IPS DF 4.7 (cell line): ENCODE measurements at regions not wholly inside any gene's neighbourhood (a gene's known extent, or its start where the extent isn't known, plus 50 kb on each side); places are given as distances from the start of the nearest gene placed in this dataset.
"Not testable (repeated sequence)": the region's sequence is repeated elsewhere in the genome, so short reads cannot be mapped to it uniquely, and the experiment has no call there.

Experiments used
- DNase-seq: peaks from one replicate; pipeline ENCODE4 v3.0.0-alpha.2; 2013; ENCODE audit warnings: low spot score; ENCODE audit errors: extremely low read depth

- DNase-seq: no peak
These were observed 1815.9 kb downstream of the PCDH9 start for GRCh38 chr13:65414187-65414586.

GRCh38 chr13:65411521-65411920, 1818.6 kb downstream of the PCDH9 start:
- DNase-seq: no peak

GRCh38 chr13:65410791-65411190, 1819.3 kb downstream of the PCDH9 start:
- DNase-seq: no peak

GRCh38 chr13:65401315-65401714, 1828.8 kb downstream of the PCDH9 start:
- no peak for DNase-seq

- no peak for DNase-seq
These were observed 1829.4 kb downstream of the PCDH9 start for GRCh38 chr13:65400702-65401101.

- no peak for DNase-seq
These were observed 1842.3 kb downstream of the PCDH9 start for GRCh38 chr13:65387743-65388347.

GRCh38 chr13:65378943-65379519, 1851.1 kb downstream of the PCDH9 start:
- no peak for DNase-seq

- no peak for DNase-seq
These were observed 1851.7 kb downstream of the PCDH9 start for GRCh38 chr13:65378484-65378883.

- DNase-seq: no peak
These were observed 1861.3 kb downstream of the PCDH9 start for GRCh38 chr13:65368832-65369231.

GRCh38 chr13:65353951-65354350, 1876.2 kb downstream of the PCDH9 start:
- no peak for DNase-seq

- not testable (repeated sequence) for DNase-seq
These were observed 1877.0 kb downstream of the PCDH9 start for GRCh38 chr13:65353150-65353549.

- no peak for DNase-seq
These were observed 1882.6 kb downstream of the PCDH9 start for GRCh38 chr13:65347420-65348030.

GRCh38 chr13:65343898-65344663, 1886.1 kb downstream of the PCDH9 start:
- DNase-seq: no peak

GRCh38 chr13:65342541-65343337, 1887.4 kb downstream of the PCDH9 start:
- DNase-seq: no peak

- no peak for DNase-seq
These were observed 1890.9 kb downstream of the PCDH9 start for GRCh38 chr13:65339241-65339640.

- no peak for DNase-seq
These were observed 1893.2 kb downstream of the PCDH9 start for GRCh38 chr13:65336916-65337315.

GRCh38 chr13:65336087-65336749, 1893.9 kb downstream of the PCDH9 start:
- DNase-seq: no peak

GRCh38 chr13:65330691-65331090, 1899.4 kb downstream of the PCDH9 start:
- no peak for DNase-seq

- DNase-seq: no peak
These were observed 1899.8 kb downstream of the PCDH9 start for GRCh38 chr13:65330287-65330686.

- not testable (repeated sequence) for DNase-seq
These were observed 1906.9 kb downstream of the PCDH9 start for GRCh38 chr13:65323192-65323591.

- not testable (repeated sequence) for DNase-seq
These were observed 1908.7 kb downstream of the PCDH9 start for GRCh38 chr13:65321423-65321822.
